H4 (cell line): ENCODE measurements at regions not wholly inside any gene's neighbourhood (a gene's known extent, or its start where the extent isn't known, plus 50 kb on each side); places are given as distances from the start of the nearest gene placed in this dataset.
"Not testable (repeated sequence)": the region's sequence is repeated elsewhere in the genome, so short reads cannot be mapped to it uniquely, and the experiment has no call there.

Experiments used
- DNase-seq: peaks from one replicate; pipeline ENCODE4 v3.0.0-alpha.2; 2015; ENCODE audit warnings: low spot score

- not testable (repeated sequence) for DNase-seq
These were observed 56.2 kb upstream of the TFPI start for GRCh38 chr2:187610450-187610849.

GRCh38 chr2:187612857-187613256, 58.6 kb upstream of the TFPI start:
- no peak for DNase-seq

GRCh38 chr2:187614756-187615155, 60.5 kb upstream of the TFPI start:
- no peak for DNase-seq

GRCh38 chr2:187615364-187615763, 61.1 kb upstream of the TFPI start:
- DNase-seq, result no peak

GRCh38 chr2:187615902-187616301, 61.7 kb upstream of the TFPI start:
- DNase-seq, result no peak

- no peak for DNase-seq
These were observed 62.9 kb upstream of the TFPI start for GRCh38 chr2:187617120-187617519.

- DNase-seq, result no peak
These were observed 63.7 kb upstream of the TFPI start for GRCh38 chr2:187617905-187618304.

GRCh38 chr2:187618813-187619212, 64.6 kb upstream of the TFPI start:
- DNase-seq, result no peak

GRCh38 chr2:187627153-187627552, 72.9 kb upstream of the TFPI start:
- DNase-seq, result no peak

- not testable (repeated sequence) for DNase-seq
These were observed 82.6 kb upstream of the TFPI start for GRCh38 chr2:187636731-187637391.

GRCh38 chr2:187637392-187637740, 83.1 kb upstream of the TFPI start:
- DNase-seq, result not testable (repeated sequence)

GRCh38 chr2:187637771-187638170, 83.5 kb upstream of the TFPI start:
- DNase-seq, result not testable (repeated sequence)

GRCh38 chr2:187638840-187639239, 84.6 kb upstream of the TFPI start:
- no peak for DNase-seq

GRCh38 chr2:187640926-187641510, 86.8 kb upstream of the TFPI start:
- DNase-seq, result no peak

- no peak for DNase-seq
These were observed 88.3 kb upstream of the TFPI start for GRCh38 chr2:187642498-187642897.

- DNase-seq, result no peak
These were observed 90.3 kb upstream of the TFPI start for GRCh38 chr2:187644486-187644885.

- DNase-seq, result no peak
These were observed 90.7 kb upstream of the TFPI start for GRCh38 chr2:187644981-187645380.

- no peak for DNase-seq
These were observed 92.3 kb upstream of the TFPI start for GRCh38 chr2:187646556-187646955.

GRCh38 chr2:187654535-187654934, 100.3 kb upstream of the TFPI start:
- DNase-seq, result no peak

- no peak for DNase-seq
These were observed 100.8 kb upstream of the TFPI start for GRCh38 chr2:187655001-187655400.

GRCh38 chr2:187656123-187656522, 101.9 kb upstream of the TFPI start:
- no peak for DNase-seq

- peak; percentile 6 for DNase-seq
These were observed 104.8 kb upstream of the TFPI start for GRCh38 chr2:187658952-187659525.

GRCh38 chr2:187676050-187676449, 121.8 kb upstream of the TFPI start:
- not testable (repeated sequence) for DNase-seq

GRCh38 chr2:187679454-187679853, 125.2 kb upstream of the TFPI start:
- DNase-seq, result no peak
